ENCODE measurements at regions not wholly inside any gene's neighbourhood (a gene's known extent, or its start where the extent isn't known, plus 50 kb on each side); places are given as distances from the start of the nearest gene placed in this dataset.
A peak's percentile ranks its signal among the peaks of the same experiment; 100 is the strongest.

- DNase-seq: no peak
Observed at GRCh38 chr9:3047912-3048311, 204.0 kb upstream of the PUM3 start.

- no peak for DNase-seq
Observed at GRCh38 chr9:3045153-3045552, 201.3 kb upstream of the PUM3 start.

GRCh38 chr9:3043369-3043768 lies 199.5 kb upstream of the PUM3 start:
- no peak for DNase-seq

GRCh38 chr9:3040761-3041160 lies 196.9 kb upstream of the PUM3 start:
- DNase-seq: no peak

GRCh38 chr9:3036333-3036700 lies 192.4 kb upstream of the PUM3 start:
- DNase-seq: no peak

GRCh38 chr9:3035579-3036332 lies 191.9 kb upstream of the PUM3 start:
- no peak for DNase-seq

GRCh38 chr9:3032898-3033297 lies 189.0 kb upstream of the PUM3 start:
- no peak for DNase-seq

GRCh38 chr9:3028535-3028934 lies 184.6 kb upstream of the PUM3 start:
- no peak for DNase-seq

- DNase-seq: peak; percentile 15 to 28
Observed at GRCh38 chr9:3027210-3027609, 183.3 kb upstream of the PUM3 start.

GRCh38 chr9:3023449-3023848 lies 179.6 kb upstream of the PUM3 start:
- no peak for DNase-seq

GRCh38 chr9:3018691-3019230 lies 174.9 kb upstream of the PUM3 start:
- DNase-seq: no peak

GRCh38 chr9:3018071-3018470 lies 174.2 kb upstream of the PUM3 start:
- DNase-seq: peak in 1 of 2 experiments; percentile 6

GRCh38 chr9:3014178-3014577 lies 170.3 kb upstream of the PUM3 start:
- DNase-seq: peak in 1 of 2 experiments; percentile 51

- no peak for DNase-seq
Observed at GRCh38 chr9:3012842-3013241, 168.9 kb upstream of the PUM3 start.

- no peak for DNase-seq
Observed at GRCh38 chr9:3012245-3012644, 168.3 kb upstream of the PUM3 start.

- DNase-seq: no peak
Observed at GRCh38 chr9:3008091-3008490, 164.2 kb upstream of the PUM3 start.

GRCh38 chr9:3007326-3007725 lies 163.4 kb upstream of the PUM3 start:
- no peak for DNase-seq

GRCh38 chr9:3006851-3007250 lies 163.0 kb upstream of the PUM3 start:
- no peak for DNase-seq

GRCh38 chr9:3004572-3004971 lies 160.7 kb upstream of the PUM3 start:
- DNase-seq: no peak

GRCh38 chr9:3001311-3001710 lies 157.4 kb upstream of the PUM3 start:
- no peak for DNase-seq

GRCh38 chr9:2992427-2992826 lies 148.5 kb upstream of the PUM3 start:
- no peak for DNase-seq

GRCh38 chr9:2991292-2991691 lies 147.4 kb upstream of the PUM3 start:
- DNase-seq: no peak

- no peak for DNase-seq
Observed at GRCh38 chr9:2987679-2988078, 143.8 kb upstream of the PUM3 start.

- no peak for DNase-seq
Observed at GRCh38 chr9:2985343-2985742, 141.4 kb upstream of the PUM3 start.

GRCh38 chr9:2984491-2984890 lies 140.6 kb upstream of the PUM3 start:
- no peak for DNase-seq
